DOHH2 (cell line): ENCODE measurements at regions not wholly inside any gene's neighbourhood (a gene's known extent, or its start where the extent isn't known, plus 50 kb on each side); places are given as distances from the start of the nearest gene placed in this dataset.

Experiments used
- CTCF ChIP-seq: fragments of 200-600 bp; sonication (generic); IDR thresholded peaks from one replicate; pipeline ENCODE4 v1.5.1; 2014; ENCODE audit warnings: antibody characterized with exemption, mild to moderate bottlenecking, low read depth, low read length; ENCODE audit not compliant: poor library complexity, severe bottlenecking
- EZH2phosphoT487 ChIP-seq: fragments of 200-600 bp; sonication (generic); IDR thresholded peaks from 2 replicates; pipeline ENCODE4 v1.6.1; 2017; ENCODE audit warnings: borderline replicate concordance, mild to moderate bottlenecking, antibody characterized with exemption, low read length, moderate library complexity, mixed read lengths

- TF ChIP-seq CTCF (no peak), EZH2phosphoT487 (no peak)
These were observed 255.4 kb upstream of the PLXNA2 start for GRCh38 chr1:208499601-208500000.
